HepG2 (cell line): ENCODE measurements at regions not wholly inside any gene's neighbourhood (a gene's known extent, or its start where the extent isn't known, plus 50 kb on each side); places are given as distances from the start of the nearest gene placed in this dataset.

Experiments used
- EHMT2 ChIP-seq: fragments of 200-600 bp; sonication (generic); IDR thresholded peaks from 2 replicates; pipeline ENCODE4 v1.7.0; 2017; ENCODE audit warnings: antibody characterized with exemption, low read depth, low read length, borderline replicate concordance
- ETV6 ChIP-seq: sonication (generic); formaldehyde crosslinking; conservative IDR thresholded peaks from 2 replicates; pipeline ENCODE4 v1.4.0; 2020; ENCODE audit warnings: missing genetic modification reagents
- EZH2 ChIP-seq: conservative IDR thresholded peaks from 2 replicates; pipeline ENCODE4 v1.6.1; 2012; ENCODE audit warnings: mild to moderate bottlenecking, low read depth, low read length, moderate library complexity
- HNF4G ChIP-seq, 2 experiments: sonication (generic) in 1 of 2; formaldehyde crosslinking in 1 of 2; IDR thresholded peaks; 2 replicates each; pipeline versions ENCODE4 v1.4.0 to v1.6.1; 2011 to 2020; ENCODE audit warnings: borderline replicate concordance in 2 of 2, low read depth in 2 of 2, mild to moderate bottlenecking in 2 of 2, low read length in 1 of 2, missing genetic modification reagents in 1 of 2, moderate library complexity in 1 of 2
- JUND ChIP-seq: sonication (generic); formaldehyde crosslinking; IDR thresholded peaks from 2 replicates; pipeline ENCODE4 v1.8.0; 2022; ENCODE audit warnings: mild to moderate bottlenecking, missing genetic modification reagents
- KLF6 ChIP-seq: IDR thresholded peaks from 2 replicates; pipeline ENCODE4 v1.8.0; 2016; ENCODE audit warnings: missing biosample characterization, missing genetic modification reagents
- MXI1 ChIP-seq: IDR thresholded peaks from 3 replicates; pipeline ENCODE4 v1.6.1; 2012; ENCODE audit warnings: low read depth, low read length, inconsistent platforms, borderline replicate concordance
- TAF1 ChIP-seq: sonication (generic); formaldehyde crosslinking; IDR thresholded peaks from 2 replicates; pipeline ENCODE4 v1.4.0; 2020; ENCODE audit warnings: missing genetic modification reagents
- ZNF207 ChIP-seq: fragments of 450-650 bp; IDR thresholded peaks from 2 replicates; pipeline ENCODE4 v1.6.1; 2016; ENCODE audit warnings: antibody characterized with exemption, borderline replicate concordance
- ZNF256 ChIP-seq: sonication (generic); formaldehyde crosslinking; conservative IDR thresholded peaks from 2 replicates; pipeline ENCODE4 v1.4.0; 2020; ENCODE audit warnings: missing genetic modification reagents
- ZNF354B ChIP-seq: sonication (generic); formaldehyde crosslinking; IDR thresholded peaks from 2 replicates; pipeline ENCODE4 v1.8.0; 2022; ENCODE audit warnings: mild to moderate bottlenecking, missing genetic modification reagents
- TF ChIP-seq, protein P1 (sequence below): sonication (generic); formaldehyde crosslinking; IDR thresholded peaks from 2 replicates; pipeline ENCODE4 v1.5.0; 2020; ENCODE audit warnings: mild to moderate bottlenecking, missing genetic modification reagents, moderate library complexity
- TF ChIP-seq, protein P2 (sequence below): sonication (generic); formaldehyde crosslinking; IDR thresholded peaks from 2 replicates; pipeline ENCODE4 v1.4.0; 2020; ENCODE audit warnings: missing genetic modification reagents, borderline replicate concordance
- TF ChIP-seq, protein P3 (sequence below): IDR thresholded peaks from 2 replicates; pipeline ENCODE4 v1.6.1; 2016; ENCODE audit warnings: missing compliant biosample characterization, missing genetic modification reagents, borderline replicate concordance

DNA sequence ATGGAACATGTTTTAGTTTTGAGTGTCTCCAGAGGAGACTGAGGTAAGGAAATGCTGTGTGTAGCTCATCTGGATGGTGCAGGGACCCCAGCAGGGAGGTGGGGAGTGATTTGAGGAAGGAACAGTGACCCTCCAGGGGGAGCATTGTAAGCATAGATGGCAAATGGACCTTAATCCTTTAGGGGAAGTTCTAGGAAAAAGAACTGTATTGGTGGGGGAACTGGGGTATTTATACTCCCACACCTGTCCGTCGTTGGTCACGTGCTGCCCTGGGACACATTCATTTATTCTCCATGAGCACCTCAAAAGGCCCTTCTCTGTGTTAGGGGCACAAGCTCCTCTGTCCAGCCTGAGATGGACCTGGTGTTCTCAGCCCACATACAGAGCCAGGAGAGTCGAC lies 233.9 kb upstream of the HDAC4 start:
- TF ChIP-seq, protein P1, sequence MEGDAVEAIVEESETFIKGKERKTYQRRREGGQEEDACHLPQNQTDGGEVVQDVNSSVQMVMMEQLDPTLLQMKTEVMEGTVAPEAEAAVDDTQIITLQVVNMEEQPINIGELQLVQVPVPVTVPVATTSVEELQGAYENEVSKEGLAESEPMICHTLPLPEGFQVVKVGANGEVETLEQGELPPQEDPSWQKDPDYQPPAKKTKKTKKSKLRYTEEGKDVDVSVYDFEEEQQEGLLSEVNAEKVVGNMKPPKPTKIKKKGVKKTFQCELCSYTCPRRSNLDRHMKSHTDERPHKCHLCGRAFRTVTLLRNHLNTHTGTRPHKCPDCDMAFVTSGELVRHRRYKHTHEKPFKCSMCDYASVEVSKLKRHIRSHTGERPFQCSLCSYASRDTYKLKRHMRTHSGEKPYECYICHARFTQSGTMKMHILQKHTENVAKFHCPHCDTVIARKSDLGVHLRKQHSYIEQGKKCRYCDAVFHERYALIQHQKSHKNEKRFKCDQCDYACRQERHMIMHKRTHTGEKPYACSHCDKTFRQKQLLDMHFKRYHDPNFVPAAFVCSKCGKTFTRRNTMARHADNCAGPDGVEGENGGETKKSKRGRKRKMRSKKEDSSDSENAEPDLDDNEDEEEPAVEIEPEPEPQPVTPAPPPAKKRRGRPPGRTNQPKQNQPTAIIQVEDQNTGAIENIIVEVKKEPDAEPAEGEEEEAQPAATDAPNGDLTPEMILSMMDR = no peak
- TF ChIP-seq EHMT2 (no peak), HNF4G (IDR thresholded peaks at IDR 0.05; ENCODE audit: borderline replicate concordance, low read depth, low read length) (no peak), HNF4G (CRISPR knock-in tag; IDR thresholded peaks at IDR 0.05; ENCODE audit: borderline replicate concordance, low read depth) (no peak), ZNF207 (no peak), EZH2 (no peak), TAF1 (CRISPR knock-in tag) (no peak), JUND (CRISPR knock-in tag) (no peak), ZNF256 (no peak), ETV6 (CRISPR knock-in tag) (no peak), MXI1 (no peak), ZNF354B (CRISPR knock-in tag) (no peak), KLF6 (CRISPR knock-in tag) (no peak)
- TF ChIP-seq, protein P2, sequence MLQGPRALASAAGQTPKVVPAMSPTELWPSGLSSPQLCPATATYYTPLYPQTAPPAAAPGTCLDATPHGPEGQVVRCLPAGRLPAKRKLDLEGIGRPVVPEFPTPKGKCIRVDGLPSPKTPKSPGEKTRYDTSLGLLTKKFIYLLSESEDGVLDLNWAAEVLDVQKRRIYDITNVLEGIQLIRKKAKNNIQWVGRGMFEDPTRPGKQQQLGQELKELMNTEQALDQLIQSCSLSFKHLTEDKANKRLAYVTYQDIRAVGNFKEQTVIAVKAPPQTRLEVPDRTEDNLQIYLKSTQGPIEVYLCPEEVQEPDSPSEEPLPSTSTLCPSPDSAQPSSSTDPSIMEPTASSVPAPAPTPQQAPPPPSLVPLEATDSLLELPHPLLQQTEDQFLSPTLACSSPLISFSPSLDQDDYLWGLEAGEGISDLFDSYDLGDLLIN (CRISPR knock-in tag) = no peak
- TF ChIP-seq, protein P3, sequence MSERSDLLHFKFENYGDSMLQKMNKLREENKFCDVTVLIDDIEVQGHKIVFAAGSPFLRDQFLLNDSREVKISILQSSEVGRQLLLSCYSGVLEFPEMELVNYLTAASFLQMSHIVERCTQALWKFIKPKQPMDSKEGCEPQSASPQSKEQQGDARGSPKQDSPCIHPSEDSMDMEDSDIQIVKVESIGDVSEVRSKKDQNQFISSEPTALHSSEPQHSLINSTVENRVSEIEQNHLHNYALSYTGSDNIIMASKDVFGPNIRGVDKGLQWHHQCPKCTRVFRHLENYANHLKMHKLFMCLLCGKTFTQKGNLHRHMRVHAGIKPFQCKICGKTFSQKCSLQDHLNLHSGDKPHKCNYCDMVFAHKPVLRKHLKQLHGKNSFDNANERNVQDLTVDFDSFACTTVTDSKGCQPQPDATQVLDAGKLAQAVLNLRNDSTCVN = no peak
